Epidermal melanocyte (primary cell): ENCODE measurements at regions not wholly inside any gene's neighbourhood (a gene's known extent, or its start where the extent isn't known, plus 50 kb on each side); places are given as distances from the start of the nearest gene placed in this dataset.

Experiments used
- DNase-seq: peaks from one replicate; pipeline ENCODE4 v3.0.0; 2011; ENCODE audit warnings: low spot score; ENCODE audit not compliant: insufficient read length

DNA sequence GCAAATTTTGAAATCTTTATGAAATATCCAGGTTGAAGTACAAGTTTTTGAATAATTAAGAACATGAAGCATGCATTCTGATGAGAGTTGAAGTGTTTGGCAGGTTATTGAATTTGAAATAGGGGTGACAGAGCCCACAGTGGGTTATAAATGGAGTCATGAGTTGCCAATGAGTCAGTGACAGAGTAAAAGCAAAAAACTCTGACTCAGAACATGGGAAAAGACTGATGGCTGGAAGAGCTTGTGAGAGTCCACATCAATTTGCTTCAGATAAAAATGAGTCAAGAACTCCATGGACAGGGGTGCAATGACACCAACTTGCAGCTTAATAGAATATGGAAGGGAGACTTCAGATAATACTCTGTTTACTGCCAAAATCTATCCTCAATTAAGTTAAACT is 105.3 kb downstream of the SLC6A15 start:
- no peak for DNase-seq

DNA sequence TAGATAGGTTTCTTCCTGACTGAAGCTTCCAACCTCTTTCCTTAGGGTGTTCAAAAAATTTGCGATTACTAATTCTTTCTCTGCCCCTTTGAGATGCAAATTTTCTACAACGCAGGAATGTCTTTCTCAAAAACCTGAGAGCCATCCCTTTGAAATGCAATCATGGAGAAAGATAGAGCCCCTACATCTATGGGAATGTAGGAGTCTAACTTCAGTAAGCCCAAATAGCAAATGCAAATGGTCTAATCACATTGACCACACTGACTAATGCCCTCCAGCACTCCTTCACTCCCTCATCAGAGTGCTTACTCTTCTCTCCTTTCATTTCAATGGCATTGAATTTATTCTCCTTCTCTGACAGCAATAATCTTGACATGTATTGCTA is 107.1 kb downstream of the SLC6A15 start:
- no peak for DNase-seq

DNA sequence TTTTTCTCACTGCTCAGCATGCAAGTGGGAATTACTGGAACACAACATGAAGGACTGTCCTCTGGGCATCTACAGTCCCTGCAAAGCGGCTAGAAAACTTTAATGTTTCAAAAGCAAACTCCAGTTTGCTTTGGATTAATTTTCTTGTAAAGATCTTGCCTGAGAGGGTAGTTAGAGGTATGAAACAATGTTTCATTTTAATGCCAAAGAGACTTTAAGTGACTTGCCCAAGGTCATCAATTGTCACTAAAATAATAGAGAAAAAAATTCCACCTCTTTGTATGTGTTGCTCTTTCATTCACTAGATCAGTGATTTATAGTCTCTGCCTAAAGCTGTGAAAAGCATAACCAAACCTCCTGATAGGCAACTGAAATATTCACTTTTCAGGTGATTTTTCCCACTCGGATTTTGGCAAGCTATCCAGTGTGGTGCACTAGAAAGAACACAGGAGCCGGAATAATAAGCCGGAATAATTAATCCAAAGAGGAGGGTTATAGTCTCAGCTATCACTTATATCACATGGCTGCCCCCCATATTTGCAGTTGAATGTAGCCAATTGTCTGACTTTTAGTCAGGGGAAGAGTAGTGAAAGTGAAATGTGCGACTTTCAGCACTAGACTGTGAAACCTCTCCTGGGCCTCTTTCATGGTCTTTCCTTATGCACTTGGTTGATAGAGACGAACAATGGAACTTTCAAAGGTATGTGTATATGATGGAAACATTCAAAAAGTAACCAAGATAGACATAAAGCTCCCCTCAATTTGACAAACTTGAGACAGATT is 107.7 kb downstream of the SLC6A15 start:
- DNase-seq, result no peak

DNA sequence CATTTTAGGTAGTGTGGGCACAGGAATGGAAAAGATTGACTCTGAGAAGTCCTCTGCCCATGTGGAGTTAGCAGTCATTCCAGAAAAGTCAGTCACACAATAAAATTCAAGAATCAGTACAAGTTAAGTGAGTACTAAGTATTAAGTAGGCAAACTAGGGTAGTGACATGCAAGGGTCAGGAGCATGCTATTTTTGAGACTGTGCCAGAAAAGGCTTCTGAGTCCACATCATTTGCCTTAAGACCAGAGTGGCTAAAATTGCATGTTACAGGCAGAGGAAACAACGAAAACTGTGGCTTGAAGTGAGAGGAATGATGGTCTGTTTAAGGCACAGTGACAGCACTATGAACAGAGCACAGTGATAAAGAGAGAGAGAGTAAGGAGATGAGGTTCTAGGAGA is 108.9 kb downstream of the SLC6A15 start:
- DNase-seq, result no peak

DNA sequence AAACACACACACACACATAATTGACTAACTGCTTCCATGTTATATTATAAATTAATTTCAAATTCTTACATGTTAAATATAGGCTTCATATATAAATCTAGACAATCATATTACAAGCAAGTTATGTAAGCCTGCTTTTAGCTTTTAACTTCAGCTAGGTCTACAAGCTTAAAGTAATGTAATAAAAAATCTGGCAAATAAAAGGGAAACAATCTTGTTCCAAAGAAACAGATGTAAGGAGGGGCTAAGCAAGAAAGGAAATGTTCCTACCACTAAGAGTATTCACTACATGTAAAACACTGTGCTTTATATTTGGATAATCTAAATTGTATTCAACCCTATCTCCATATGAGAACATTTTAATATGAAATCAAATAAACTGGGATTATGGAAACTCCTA is 110.4 kb downstream of the SLC6A15 start:
- DNase-seq, result no peak

DNA sequence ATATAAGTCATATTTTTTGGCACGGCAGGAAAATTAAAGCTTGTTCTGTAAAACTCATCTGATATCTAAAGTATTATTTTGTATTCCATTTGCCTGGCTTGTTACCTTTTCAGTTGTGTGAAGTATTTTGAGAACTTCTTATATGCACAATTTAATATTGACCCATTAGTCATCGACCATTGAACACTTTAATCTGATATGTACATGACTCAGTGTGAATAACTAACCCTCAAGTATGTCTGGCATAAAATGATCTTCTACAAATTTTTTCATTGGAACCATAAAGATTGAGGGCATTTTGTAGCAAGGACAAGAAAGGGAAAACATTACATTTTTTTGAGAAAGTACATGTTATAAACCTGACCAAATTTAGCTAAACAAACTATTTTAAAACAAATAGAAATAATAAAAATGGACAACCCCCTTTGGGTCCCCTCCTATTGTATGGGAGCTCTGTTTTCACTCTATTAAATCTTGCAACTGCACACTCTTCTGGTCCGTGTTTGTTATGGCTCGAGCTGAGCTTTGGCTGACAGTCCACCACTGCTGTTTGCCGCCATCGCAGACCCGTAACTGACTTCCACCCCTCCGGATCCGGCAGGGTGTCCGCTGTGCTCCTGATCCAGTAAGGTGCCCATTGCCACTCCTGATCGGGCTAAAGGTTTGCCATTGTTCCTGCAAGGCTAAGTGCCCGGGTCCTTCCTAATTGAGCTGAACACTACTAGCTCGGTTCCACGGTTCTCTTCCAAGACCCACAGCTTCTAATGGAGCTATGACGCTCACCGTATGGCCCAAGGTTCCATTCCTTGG is 118.8 kb downstream of the SLC6A15 start:
- DNase-seq, result no peak

DNA sequence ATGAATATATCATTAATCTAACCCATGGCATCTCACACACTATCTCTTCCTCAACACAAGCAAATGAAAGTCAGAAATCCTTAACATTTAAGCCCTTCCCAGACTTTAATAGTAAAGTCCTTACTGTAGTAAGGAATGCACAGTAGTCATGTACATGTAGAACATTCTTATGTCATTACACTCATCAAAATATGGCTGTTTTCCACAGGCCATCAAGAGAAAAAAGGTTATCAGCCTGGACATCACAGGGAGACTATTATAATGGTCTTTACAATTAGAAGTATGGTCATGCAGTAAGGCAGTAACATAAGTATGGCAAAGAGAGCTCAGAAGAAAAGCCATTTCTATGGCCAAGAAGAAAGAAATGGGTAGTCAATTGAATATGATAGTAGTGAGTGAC is 121.2 kb downstream of the SLC6A15 start:
- DNase-seq, result no peak

DNA sequence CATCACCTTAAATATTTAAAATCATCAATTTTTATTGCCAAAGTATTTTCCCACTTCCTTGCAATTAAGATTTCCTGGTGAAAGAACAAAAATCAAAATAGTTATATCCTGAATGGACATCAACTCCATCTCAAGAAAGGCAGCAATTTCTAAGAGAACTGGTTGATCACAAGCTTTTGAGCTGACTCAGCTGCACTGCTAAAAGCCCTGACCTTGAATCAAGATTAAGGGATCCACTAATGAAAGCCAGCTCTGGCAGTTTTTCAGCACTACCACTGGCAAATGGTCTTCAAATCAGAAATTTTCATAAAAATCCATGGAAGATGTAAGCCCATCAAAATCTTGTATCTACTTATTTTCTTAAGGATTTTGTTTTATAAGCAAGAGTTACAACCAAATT is 123.4 kb downstream of the SLC6A15 start:
- DNase-seq, result no peak

DNA sequence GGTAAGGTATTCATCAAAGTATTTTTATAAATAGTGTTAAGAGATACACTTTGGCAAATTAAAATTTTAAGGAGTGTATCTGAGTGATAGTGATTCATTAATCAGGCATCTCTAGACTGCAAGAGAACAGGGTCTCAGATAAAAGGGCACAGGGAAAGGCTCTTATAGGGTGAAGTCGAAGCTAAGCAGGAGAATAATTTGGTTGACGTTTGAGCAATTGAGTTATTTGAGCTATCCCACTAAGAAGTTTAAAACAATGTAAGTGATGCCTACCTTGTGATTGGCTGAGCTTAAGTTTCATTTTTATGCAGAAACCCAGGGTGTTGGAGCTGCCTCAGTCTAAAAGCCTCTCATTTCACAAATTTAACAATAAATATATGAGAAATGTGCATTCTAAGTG is 125.3 kb downstream of the SLC6A15 start:
- no peak for DNase-seq

DNA sequence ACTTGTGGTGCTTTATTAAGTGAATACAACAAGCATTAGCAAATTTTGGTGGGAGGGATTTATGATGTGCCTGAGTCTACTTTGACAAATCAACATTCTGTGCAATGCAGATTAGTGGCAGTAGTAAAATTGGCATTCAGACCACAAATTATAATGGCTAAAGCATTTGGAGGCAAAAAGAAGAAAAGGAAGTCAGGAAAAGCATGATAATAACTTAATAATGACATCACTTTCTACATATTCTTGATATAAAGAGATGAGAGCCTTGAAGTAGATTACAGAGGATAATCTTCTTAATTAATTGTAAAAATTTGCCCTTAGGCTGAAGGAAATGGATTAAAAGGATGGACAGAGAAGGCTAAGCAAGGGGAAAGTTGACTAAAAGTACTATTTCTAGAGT is 126.0 kb downstream of the SLC6A15 start:
- no peak for DNase-seq

DNA sequence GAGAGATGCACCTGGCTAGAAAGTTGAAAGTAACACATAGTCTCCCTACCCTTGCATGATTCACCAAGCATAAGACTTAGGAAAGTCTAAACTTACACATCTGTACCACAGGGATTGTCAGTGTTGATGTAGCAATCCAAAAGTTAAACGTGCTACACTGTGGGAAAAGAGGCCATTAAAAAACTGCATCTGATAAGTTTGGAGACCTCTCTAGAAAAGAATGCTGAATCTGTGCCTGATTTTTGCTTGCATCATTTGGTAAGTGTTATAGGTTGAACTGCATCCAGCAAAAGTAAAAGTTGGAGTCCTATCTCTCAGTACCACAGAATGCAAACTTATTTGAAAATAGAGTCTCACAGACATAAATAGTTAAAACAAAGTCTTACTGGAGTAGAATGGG is 126.6 kb downstream of the SLC6A15 start:
- no peak for DNase-seq

DNA sequence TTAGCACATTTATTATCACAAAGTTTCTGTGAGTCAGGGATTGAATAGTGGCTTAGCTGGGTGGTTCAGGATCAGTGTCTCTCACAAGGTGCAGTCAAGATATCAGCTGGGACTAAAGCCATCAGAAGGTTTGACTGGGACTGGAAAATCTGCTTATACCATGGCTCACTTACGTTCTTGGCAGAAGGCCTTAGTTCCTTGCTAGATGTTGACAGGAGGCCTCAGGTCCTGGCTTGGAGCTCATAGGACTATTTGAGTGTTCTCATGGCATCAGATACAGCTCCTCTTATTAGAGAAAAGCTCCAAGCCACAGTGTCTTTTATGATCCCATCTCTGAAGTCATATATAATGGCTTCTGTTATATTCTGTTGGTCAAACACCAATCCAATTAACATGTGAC is 127.3 kb downstream of the SLC6A15 start:
- DNase-seq, result no peak

DNA sequence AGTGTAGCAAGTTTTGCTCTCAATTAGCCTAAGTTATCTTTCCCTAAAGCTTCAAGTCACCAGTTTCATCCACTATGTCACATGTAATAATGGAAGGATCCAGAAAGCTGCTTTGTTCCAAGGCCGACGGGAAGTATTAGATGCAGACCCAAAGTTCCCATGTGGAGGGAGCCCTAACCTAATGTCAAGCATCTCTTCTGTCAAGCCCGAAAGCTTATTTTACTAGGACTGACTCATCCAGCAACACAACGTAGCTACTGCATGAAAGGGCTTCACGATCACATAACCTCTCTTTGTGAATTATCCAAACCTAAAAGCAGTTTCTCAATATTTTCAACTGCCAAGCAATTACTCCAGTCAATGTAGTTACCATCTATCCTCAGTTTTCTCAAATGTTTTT is 133.4 kb downstream of the SLC6A15 start:
- DNase-seq, result no peak

DNA sequence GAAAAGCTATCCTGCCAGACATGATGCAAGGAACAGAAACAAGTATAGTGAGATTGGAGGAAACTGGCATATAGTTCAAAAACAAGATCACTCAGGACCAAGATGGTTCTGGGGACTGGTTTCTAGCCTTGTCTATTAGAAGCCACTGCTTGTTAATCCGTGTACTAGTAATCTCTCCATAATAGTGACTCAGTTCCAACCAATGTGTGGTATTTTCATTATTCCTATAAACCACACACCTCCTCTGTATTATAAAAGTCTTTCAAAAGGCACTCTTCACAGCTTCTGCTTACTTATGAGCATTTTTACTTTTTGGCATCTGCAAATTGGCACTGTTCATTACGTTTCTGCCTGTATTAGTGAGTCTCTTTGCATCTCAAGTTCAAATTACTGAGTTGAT is 140.3 kb downstream of the SLC6A15 start:
- no peak for DNase-seq

DNA sequence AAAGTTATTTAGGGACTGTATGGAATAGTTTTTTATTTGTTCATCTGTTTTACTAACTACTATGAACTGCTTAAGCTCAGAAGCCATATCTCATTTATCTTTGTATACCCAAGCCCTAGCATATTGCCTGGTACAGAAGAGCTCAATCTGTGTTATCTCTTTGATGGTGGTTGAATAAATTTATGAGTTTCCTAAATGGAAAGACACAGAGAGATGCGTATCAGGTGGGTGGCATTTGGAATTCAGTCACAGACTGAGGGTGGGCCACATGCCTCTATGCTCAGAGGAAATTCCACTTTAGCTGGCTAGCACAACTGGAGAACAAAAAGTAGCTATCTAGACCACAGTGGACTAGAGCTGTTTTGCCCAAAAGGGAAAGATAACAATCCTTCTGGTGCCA is 145.5 kb downstream of the SLC6A15 start:
- DNase-seq, result no peak

DNA sequence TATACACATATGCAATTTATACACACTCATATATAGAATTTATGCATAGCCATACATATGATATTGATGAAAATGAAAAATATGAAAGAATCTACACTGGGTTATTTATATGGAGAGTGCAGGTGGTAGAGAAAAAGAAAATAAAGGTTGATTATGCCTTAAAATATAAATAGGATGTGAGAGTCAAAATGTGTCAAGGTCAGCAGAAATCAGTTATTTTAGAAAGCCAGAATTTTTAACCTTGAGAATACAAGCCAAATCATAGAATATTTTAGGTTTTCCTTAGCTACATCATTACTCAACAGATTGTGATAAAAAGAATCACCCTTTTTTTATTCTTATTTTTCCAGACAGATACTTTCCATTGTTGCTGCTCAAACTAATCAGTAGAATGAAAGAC is 146.2 kb downstream of the SLC6A15 start:
- no peak for DNase-seq

DNA sequence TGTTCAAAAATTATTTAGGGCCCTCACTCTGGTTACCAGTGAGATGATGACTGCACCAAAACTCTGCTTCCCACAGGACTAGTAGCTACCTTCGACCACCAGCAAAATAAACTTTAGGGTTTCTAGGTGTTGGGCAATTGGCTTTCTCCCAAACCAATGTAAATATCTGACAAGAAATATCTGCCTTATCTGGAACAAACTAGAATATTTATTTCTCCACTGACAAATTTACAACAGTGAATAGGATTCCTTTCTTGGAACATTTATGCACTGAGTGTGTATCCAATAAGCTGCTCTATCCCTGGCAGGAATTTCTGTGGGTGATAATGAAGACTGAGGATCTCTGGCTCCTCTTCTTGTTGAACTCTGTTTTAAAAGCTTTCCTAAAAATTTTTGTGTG is 148.6 kb downstream of the SLC6A15 start:
- no peak for DNase-seq

DNA sequence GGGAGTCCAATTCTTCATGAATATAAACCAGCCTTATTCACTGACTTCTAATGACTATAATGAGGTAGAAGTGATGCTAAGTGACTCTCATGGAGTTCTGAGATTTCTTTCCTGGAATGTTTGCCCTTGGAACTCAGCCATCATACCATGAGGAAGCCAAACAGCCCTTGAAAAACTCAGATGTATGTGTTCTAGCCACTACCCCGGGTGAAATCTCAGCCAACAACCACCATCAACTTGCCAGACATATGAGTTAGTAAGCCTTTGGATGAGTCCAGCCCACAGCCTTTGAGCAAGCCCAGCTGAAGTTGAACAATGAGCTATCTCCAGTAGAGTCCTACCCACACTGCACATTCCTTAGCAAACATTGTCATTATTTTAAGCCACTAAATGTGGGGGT is 149.5 kb downstream of the SLC6A15 start:
- no peak for DNase-seq

DNA sequence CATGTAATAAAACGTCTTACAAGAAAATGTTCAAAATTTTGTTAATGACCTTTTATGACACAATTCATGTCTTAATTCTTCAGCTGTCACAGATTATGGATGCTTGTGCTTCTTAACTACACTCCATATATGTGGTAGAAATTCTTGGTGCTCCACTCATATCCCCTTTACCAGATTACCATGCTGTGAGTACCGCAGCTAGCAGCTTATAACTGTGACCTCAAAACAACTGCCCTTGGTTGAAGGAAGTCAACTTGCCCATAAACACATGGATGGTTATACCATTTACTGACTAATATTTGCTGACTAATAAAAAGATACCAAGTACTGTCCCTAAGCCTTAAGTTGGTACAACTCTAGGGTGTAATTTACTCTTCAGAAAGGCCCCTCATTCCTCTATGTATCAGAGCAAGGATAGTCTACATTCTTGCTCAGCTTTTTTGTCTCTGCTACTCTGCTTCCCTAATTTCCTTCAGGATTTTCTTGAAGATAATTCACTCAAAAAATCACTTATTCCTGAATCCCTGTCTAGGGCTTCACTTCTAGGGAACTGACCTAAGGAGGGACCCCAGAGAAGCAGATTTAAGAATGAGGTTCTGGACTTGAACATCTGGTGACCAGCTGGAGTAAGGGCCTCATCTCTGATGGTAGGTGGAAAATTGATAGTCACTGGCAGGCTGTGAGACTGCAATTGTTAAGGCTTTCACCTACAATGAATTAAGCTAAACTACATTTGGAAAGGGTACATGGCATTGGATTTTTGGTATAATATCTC is 152.3 kb downstream of the SLC6A15 start:
- no peak for DNase-seq

DNA sequence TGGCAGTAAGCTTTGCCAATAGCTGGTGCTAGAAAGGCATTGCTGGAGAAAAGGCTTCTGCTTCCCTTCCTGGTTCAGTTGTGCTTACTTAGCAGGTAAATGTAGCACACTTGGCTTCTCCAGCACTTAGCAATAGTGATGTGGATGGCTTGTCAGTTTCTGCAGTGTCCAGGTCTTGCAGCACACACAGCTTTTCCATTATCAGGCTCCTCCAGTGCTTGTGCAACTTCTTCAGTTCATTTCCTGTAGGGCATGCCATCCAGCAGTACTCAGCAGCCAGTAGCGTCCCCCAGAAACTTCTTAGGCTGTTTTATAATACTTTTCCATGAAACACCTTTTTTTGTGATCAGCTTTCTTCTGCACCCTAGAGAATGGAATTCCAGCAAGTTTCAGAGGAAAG is 154.6 kb downstream of the SLC6A15 start:
- DNase-seq, result no peak

DNA sequence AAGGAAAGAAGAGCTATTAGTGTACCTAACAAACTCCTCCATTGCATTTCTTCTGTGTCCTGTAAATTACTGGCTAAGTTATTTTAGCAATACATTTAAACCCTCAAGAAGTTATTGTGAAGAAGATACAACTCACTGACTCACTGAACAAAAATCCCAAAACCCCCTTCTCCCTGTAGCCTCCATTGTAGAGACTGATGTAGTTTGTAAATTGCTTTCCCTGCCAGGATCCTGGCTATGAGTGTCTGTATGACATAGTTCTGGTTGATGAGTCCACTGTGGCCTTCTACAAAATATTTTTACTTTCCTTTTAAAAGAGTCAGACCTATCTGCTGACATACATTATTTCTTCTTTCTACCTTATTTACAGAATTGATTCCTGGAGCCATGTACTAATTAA is 155.6 kb downstream of the SLC6A15 start:
- DNase-seq, result no peak

DNA sequence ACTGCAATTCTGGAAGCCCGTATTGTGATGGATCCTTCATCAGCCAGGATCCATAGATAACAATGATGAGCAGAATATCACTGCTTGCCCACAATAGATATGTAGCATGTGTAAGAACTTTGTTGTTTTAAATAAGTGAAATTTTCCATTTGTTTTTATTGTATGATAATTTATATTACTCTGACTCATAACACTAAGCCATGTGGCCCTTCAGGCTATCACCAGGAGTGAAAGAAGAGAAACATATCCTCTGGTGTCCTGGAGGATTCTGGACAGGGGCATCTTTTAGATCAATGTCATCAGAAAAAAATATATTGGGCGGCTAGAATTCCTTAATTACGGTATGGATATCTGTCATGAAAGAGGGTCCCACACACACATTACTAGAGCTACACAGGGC is 167.5 kb downstream of the SLC6A15 start:
- no peak for DNase-seq
